ENCODE measurements at regions not wholly inside any gene's neighbourhood (a gene's known extent, or its start where the extent isn't known, plus 50 kb on each side); places are given as distances from the start of the nearest gene placed in this dataset.

- no peaks in the 10 kb centered on the region for H3K9me3 ChIP-seq (ENCODE audit: control insufficient read depth, insufficient read depth, low read length)
- no peak overlapping the region for H3K27ac ChIP-seq (ENCODE audit: low read depth, low read length)
- ChIA-PET POLR2A (no interaction called here), CTCF (no interaction called here)
- H3K4me3 ChIP-seq (ENCODE audit: low read depth, low read length) = no peak overlapping the region
- TF ChIP-seq CTCF (IDR thresholded peaks at IDR 0.05; ENCODE audit: low read depth, low read length) = no peak
- no peak for DNase-seq (ENCODE audit: low read depth, low spot score)
- H3K27me3 ChIP-seq (ENCODE audit: control insufficient read depth, insufficient read depth, low read length) = no peaks in the 10 kb centered on the region
These were observed 192.2 kb upstream of the FAM83B start for GRCh38 chr6:54654381-54654780.

- Histone ChIP-seq H3K9me3 (ENCODE audit: control insufficient read depth, insufficient read depth, low read length) (no peaks in the 10 kb centered on the region), H3K4me3 (ENCODE audit: low read depth, low read length) (no peak overlapping the region), H3K27me3 (ENCODE audit: control insufficient read depth, insufficient read depth, low read length) (no peaks in the 10 kb centered on the region), H3K27ac (ENCODE audit: low read depth, low read length) (no peak overlapping the region)
- no peak for TF ChIP-seq CTCF (IDR thresholded peaks at IDR 0.05; ENCODE audit: low read depth, low read length)
- ChIA-PET POLR2A (no interaction called here), CTCF (no interaction called here)
- no peak for DNase-seq (ENCODE audit: low read depth, low spot score)
These were observed 191.4 kb upstream of the FAM83B start for GRCh38 chr6:54655162-54655561.

- CTCF ChIA-PET = no interaction called here
- Histone ChIP-seq H3K4me3 (ENCODE audit: low read depth, low read length) (no peak overlapping the region), H3K27ac (ENCODE audit: low read depth, low read length) (no peak overlapping the region), H3K9me3 (ENCODE audit: control insufficient read depth, insufficient read depth, low read length) (peaks cover 6% of the 10 kb centered on the region), H3K27me3 (ENCODE audit: control insufficient read depth, insufficient read depth, low read length) (no peaks in the 10 kb centered on the region)
- POLR2A ChIA-PET = no interaction called here
- no peak for TF ChIP-seq CTCF (IDR thresholded peaks at IDR 0.05; ENCODE audit: low read depth, low read length)
- DNase-seq (ENCODE audit: low read depth, low spot score) = no peak
These were observed 181.3 kb upstream of the FAM83B start for GRCh38 chr6:54665278-54665677.

- no peaks in the 10 kb centered on the region for H3K27me3 ChIP-seq (ENCODE audit: control insufficient read depth, insufficient read depth, low read length)
- POLR2A ChIA-PET = no interaction called here
- H3K27ac ChIP-seq (ENCODE audit: low read depth, low read length) = no peak overlapping the region
- CTCF ChIA-PET = no interaction called here
- H3K4me3 ChIP-seq (ENCODE audit: low read depth, low read length) = no peak overlapping the region
- DNase-seq (ENCODE audit: low read depth, low spot score) = no peak
- TF ChIP-seq CTCF (IDR thresholded peaks at IDR 0.05; ENCODE audit: low read depth, low read length) = no peak
- H3K9me3 ChIP-seq (ENCODE audit: control insufficient read depth, insufficient read depth, low read length) = no peaks in the 10 kb centered on the region
These were observed 166.0 kb upstream of the FAM83B start for GRCh38 chr6:54680531-54680930.

- Histone ChIP-seq H3K9me3 (ENCODE audit: control insufficient read depth, insufficient read depth, low read length) (no peaks in the 10 kb centered on the region), H3K27me3 (ENCODE audit: control insufficient read depth, insufficient read depth, low read length) (no peaks in the 10 kb centered on the region), H3K4me3 (ENCODE audit: low read depth, low read length) (no peak overlapping the region), H3K27ac (ENCODE audit: low read depth, low read length) (no peak overlapping the region)
- ChIA-PET POLR2A (no interaction called here), CTCF (no interaction called here)
- TF ChIP-seq CTCF (IDR thresholded peaks at IDR 0.05; ENCODE audit: low read depth, low read length) = no peak
- DNase-seq (ENCODE audit: low read depth, low spot score) = no peak
These were observed 165.3 kb upstream of the FAM83B start for GRCh38 chr6:54681267-54681666.

Data from AG04450 (cell line).